Esophagus muscularis mucosa (tissue), 4 donors: ENCODE measurements at regions not wholly inside any gene's neighbourhood (a gene's known extent, or its start where the extent isn't known, plus 50 kb on each side); places are given as distances from the start of the nearest gene placed in this dataset.

Experiments used
- CTCF ChIP-seq, 3 experiments: fragments of 200-600 bp in 2 of 3; fragments of 450-650 bp in 1 of 3; sonication (generic) in 2 of 3; IDR thresholded peaks; one replicate each; pipeline ENCODE4 v1.5.1; 2017 to 2019; ENCODE audit warnings: antibody characterized with exemption in 3 of 3, mild to moderate bottlenecking in 2 of 3, moderate library complexity in 1 of 3
- EP300 ChIP-seq: sonication (generic); formaldehyde crosslinking; IDR thresholded peaks from one replicate; pipeline ENCODE4 v1.6.1; 2017; ENCODE audit warnings: antibody characterized with exemption
- POLR2A ChIP-seq: fragments of 450-650 bp; IDR thresholded peaks from one replicate; pipeline ENCODE4 v1.6.1; 2017; ENCODE audit warnings: antibody characterized with exemption, moderate library complexity, mild to moderate bottlenecking, low read depth
- POLR2AphosphoS5 ChIP-seq, 2 donors: sonication (generic); formaldehyde crosslinking; IDR thresholded peaks; one replicate each; pipeline ENCODE4 v1.6.1; 2017; ENCODE audit warnings: antibody characterized with exemption in 2 of 2

DNA sequence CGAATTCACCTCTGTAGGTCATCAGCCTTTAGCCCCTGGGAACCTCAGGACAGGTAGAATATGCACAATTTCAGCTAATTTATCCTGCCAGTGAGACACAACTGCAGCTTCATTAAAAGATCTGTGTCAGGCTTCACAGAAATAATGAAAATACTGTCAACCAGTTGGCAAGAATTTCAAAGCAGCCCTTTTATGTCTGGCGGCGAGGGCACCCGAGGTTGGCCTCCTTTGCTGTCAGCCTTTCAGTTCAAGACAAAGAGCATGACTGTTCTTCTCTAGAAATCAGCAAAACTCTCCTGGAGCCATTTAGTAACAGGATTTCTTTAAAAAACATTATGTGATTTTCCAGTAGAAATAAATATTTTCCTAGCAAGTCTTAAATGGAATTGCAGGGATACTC, 75.9 kb downstream of the BBS10 start:
- TF ChIP-seq CTCF (IDR thresholded peaks at IDR 0.05) (no peak), EP300 (no peak), POLR2A (no peak), POLR2AphosphoS5 (IDR thresholded peaks at IDR 0.05) (peak; percentile 14 to 47)
